Astrocyte of the cerebellum (primary cell): ENCODE measurements at regions not wholly inside any gene's neighbourhood (a gene's known extent, or its start where the extent isn't known, plus 50 kb on each side); places are given as distances from the start of the nearest gene placed in this dataset.
A peak's percentile ranks its signal among the peaks of the same experiment; 100 is the strongest.

ENCODE experiments used
- DNase-seq: peaks from one replicate; pipeline ENCODE4 v3.0.0-alpha.2; 2011; ENCODE audit warnings: low read depth
- H3K4me3 ChIP-seq: 2 replicates; pipeline ENCODE4 v1.5.1; 2011; ENCODE audit warnings: mild to moderate bottlenecking, low read depth, low read length, moderate library complexity
- CTCF ChIP-seq: IDR thresholded peaks from 2 replicates; pipeline ENCODE4 v1.5.1; 2012; ENCODE audit warnings: low read length, low read depth, moderate library complexity, mild to moderate bottlenecking; ENCODE audit errors: missing control alignments
- in situ Hi-C: cut with HindIII; loops from 2 replicates; pipeline ENCODE4 v1.10.0; 2017; ENCODE audit warnings: low sequenced_read_pairs

- in situ Hi-C loops: no loop called here
- TF ChIP-seq CTCF: no peak
- H3K4me3 ChIP-seq: no peak overlapping the region
- no peak for DNase-seq
Measured at GRCh38 chr3:168191856-168192255, 96.1 kb upstream of the GOLIM4 start.

DNA sequence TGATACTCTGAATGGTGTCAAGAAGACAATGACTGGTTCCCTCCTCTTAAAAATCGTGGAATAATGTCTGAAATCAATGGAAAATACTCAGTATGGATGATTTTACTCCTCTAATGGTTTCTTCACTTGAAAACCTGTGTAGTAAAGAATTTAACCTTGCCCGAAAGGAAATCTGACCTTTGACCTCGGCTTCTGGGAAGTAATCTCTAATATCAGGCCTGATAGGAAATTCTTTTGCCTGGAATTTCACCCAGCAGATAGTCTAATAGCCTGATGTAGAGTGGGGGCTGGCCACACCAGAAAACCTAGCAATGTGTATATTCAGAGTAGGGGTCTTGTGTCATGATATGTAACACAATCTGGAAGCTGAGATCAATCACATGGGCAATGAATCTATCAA lies 91.5 kb upstream of the GOLIM4 start:
- no peak overlapping the region for H3K4me3 ChIP-seq
- TF ChIP-seq CTCF: no peak
- no peak for DNase-seq
- in situ Hi-C loops: no loop called here

- DNase-seq: no peak
- in situ Hi-C loops: no loop called here
- TF ChIP-seq CTCF: no peak
- no peak overlapping the region for H3K4me3 ChIP-seq
Measured at GRCh38 chr3:168186293-168186983, 90.7 kb upstream of the GOLIM4 start.

DNA sequence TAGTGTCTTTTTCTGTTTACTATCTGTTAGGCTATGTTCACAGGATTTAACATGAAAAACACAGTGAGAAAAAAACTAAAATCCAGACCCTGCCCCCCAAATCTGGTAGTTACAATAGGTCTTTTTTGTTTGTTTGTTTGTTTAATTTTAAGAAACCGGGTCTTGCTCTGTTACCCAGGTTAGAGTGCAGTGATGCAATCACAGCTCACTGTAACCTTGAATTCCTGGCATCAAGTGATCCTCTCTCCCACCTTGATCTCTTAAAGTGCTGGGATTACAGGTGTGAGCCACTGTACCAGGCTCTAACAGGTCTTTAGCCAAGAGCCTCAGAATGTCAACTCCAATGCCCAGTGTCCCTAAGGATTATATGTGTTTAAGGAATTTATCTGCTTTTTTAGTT lies 88.0 kb upstream of the GOLIM4 start:
- DNase-seq: no peak
- TF ChIP-seq CTCF: no peak

DNA sequence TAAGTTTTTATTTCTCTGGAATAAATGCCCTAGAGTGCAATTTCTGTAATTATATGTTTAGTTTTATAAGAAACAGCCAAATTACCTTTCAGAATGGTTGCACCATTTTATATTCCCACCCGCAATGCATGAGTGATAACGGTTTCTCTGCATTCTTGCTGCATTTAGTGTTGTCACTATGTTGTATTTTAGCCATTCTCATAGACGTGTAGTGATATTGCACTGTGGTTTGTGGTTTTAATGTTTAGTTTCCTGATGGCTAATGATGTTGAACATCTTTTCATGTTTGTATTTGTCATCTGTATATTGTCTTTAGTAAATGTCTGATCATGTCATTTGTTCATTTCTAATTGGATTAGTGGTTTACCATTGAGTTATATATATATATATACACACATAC lies 73.0 kb upstream of the GOLIM4 start:
- DNase-seq: no peak
- no peak overlapping the region for H3K4me3 ChIP-seq
- TF ChIP-seq CTCF: no peak
- in situ Hi-C loops: no loop called here

More for the DNA sequence above, 88.0 kb upstream of the GOLIM4 start:
- in situ Hi-C loops: no loop called here
- H3K4me3 ChIP-seq: no peak overlapping the region

- in situ Hi-C loops: no loop called here
- DNase-seq: peak; percentile 75
- no peak overlapping the region for H3K4me3 ChIP-seq
- peak; percentile 66 for TF ChIP-seq CTCF
Measured at GRCh38 chr3:168165390-168166269, 69.9 kb upstream of the GOLIM4 start.
